BLaER1 (cell line): ENCODE measurements at regions not wholly inside any gene's neighbourhood (a gene's known extent, or its start where the extent isn't known, plus 50 kb on each side); places are given as distances from the start of the nearest gene placed in this dataset.
"Not testable (repeated sequence)": the region's sequence is repeated elsewhere in the genome, so short reads cannot be mapped to it uniquely, and the experiment has no call there.

ENCODE experiments used
- H3K27ac ChIP-seq: shearing (Covaris generic); formaldehyde crosslinking; 2 replicates; pipeline ENCODE4 v1.8.1; 2022
- H3K27me3 ChIP-seq: shearing (Covaris generic); formaldehyde crosslinking; 2 replicates; pipeline ENCODE4 v1.8.1; 2022
- H3K36me3 ChIP-seq: shearing (Covaris generic); formaldehyde crosslinking; 2 replicates; pipeline ENCODE4 v1.8.1; 2022
- H3K4me1 ChIP-seq: shearing (Covaris generic); formaldehyde crosslinking; 2 replicates; pipeline ENCODE4 v1.8.1; 2022
- H3K4me2 ChIP-seq: shearing (Covaris generic); formaldehyde crosslinking; 2 replicates; pipeline ENCODE4 v1.8.1; 2022
- H3K4me3 ChIP-seq: shearing (Covaris generic); formaldehyde crosslinking; 2 replicates; pipeline ENCODE4 v1.8.1; 2022
- H3K9ac ChIP-seq: shearing (Covaris generic); formaldehyde crosslinking; 2 replicates; pipeline ENCODE4 v1.8.1; 2022
- H3K9me3 ChIP-seq: shearing (Covaris generic); formaldehyde crosslinking; 2 replicates; pipeline ENCODE4 v1.8.1; 2022
- H4K20me1 ChIP-seq: shearing (Covaris generic); formaldehyde crosslinking; 2 replicates; pipeline ENCODE4 v1.8.1; 2022
- Cebpa-rat ChIP-seq: shearing (Covaris generic); IDR thresholded peaks from 2 replicates; pipeline ENCODE4 v1.8.1; 2022

GRCh38 chr12:68387338-68387737 is 55.2 kb upstream of the MDM1 start:
- no peak overlapping the region for H3K4me3 ChIP-seq
- H3K36me3 ChIP-seq, result 0 out of 2 replicates have a peak, but pooled peaks cover 4% of the 10 kb centered on the region
- no peaks in the 10 kb centered on the region for H3K27me3 ChIP-seq
- H3K27ac ChIP-seq, result no peak overlapping the region
- H3K4me2 ChIP-seq, result no peak overlapping the region
- H3K4me1 ChIP-seq, result peaks cover 27% of the 10 kb centered on the region
- H3K9me3 ChIP-seq, result peaks cover 19% of the 10 kb centered on the region
- no peak for TF ChIP-seq Cebpa-rat
- no peak overlapping the region for H3K9ac ChIP-seq
- H4K20me1 ChIP-seq, result no peaks in the 10 kb centered on the region

- Histone ChIP-seq H3K36me3 (0 out of 2 replicates have a peak, but pooled peaks cover 4% of the 10 kb centered on the region), H3K4me2 (no peak overlapping the region), H3K27ac (no peak overlapping the region), H3K9me3 (peaks cover 14% of the 10 kb centered on the region), H3K4me1 (peaks cover 18% of the 10 kb centered on the region), H3K4me3 (no peak overlapping the region), H3K27me3 (no peaks in the 10 kb centered on the region), H4K20me1 (no peaks in the 10 kb centered on the region), H3K9ac (no peak overlapping the region)
- TF ChIP-seq Cebpa-rat, result no peak
These were observed 57.1 kb upstream of the MDM1 start for GRCh38 chr12:68389305-68389704.

DNA sequence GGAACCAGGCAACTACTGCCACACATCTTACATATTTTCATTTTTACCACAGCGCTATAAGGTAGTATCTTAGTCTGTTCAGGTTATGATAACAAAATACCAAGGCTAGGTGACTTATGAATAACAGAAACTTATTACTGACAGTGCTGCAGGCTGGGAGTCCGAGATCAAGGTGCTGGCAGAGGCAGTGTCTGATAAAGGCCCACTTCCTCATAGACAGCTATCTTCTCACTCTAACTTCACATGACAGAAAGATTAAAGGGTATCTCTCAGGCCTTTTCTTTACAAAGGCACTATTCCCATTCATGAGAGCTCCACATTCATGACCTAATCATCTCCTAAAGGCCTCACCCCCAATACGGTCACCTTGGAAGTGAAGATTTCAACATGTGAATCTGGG is 59.8 kb upstream of the MDM1 start:
- no peaks in the 10 kb centered on the region for H4K20me1 ChIP-seq
- peaks cover 15% of the 10 kb centered on the region for H3K4me1 ChIP-seq
- H3K9me3 ChIP-seq, result peaks cover 14% of the 10 kb centered on the region
- TF ChIP-seq Cebpa-rat, result no peak
- no peak overlapping the region for H3K9ac ChIP-seq
- no peaks in the 10 kb centered on the region for H3K27me3 ChIP-seq
- H3K4me2 ChIP-seq, result no peak overlapping the region
- H3K27ac ChIP-seq, result no peak overlapping the region
- no peak overlapping the region for H3K4me3 ChIP-seq
- 0 out of 2 replicates have a peak, but pooled peaks cover 4% of the 10 kb centered on the region for H3K36me3 ChIP-seq

DNA sequence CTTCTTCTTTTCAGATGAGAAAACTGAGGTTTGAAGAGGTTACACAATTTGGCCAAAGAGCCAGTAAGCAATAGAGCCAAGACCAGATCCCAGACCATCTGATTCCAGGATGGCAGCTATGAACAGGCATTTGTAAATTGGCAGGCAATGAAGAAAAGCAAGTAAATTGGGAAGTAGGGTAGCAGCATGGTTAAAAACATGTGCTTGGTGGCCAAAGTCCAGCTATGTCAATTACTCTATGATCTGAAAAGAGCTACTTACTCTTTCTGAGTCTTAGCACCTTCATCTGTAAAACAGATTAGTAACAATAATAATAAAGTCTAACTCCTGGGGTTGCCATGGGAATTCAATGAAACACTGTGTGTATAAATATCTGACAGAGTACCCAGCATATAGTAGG is 60.2 kb upstream of the MDM1 start:
- H3K4me2 ChIP-seq, result no peak overlapping the region
- 0 out of 2 replicates have a peak, but pooled peaks cover 4% of the 10 kb centered on the region for H3K36me3 ChIP-seq

DNA sequence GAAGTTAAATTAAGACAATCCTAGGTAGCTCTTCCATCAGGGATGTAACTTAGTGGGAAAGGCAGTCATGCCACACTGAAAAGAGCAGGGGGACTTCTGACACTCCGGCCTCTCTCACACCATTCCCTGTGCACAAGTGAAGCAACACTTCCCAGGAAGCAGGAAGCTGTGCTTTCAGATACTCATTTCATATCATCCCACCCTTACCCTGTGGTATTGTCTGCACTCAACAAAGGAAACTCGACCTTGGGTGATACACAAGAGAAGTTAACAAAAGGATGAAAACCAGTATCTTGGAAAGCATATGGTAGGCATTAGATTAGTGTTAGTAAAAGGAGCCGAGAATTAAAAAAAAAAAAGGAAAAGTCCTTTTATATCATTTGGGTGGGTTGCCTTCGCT is 61.3 kb upstream of the MDM1 start:
- Histone ChIP-seq H4K20me1 (no peaks in the 10 kb centered on the region), H3K4me2 (no peak overlapping the region), H3K27me3 (no peaks in the 10 kb centered on the region), H3K36me3 (0 out of 2 replicates have a peak, but pooled peaks cover 4% of the 10 kb centered on the region), H3K4me1 (peaks cover 15% of the 10 kb centered on the region), H3K9me3 (peaks cover 14% of the 10 kb centered on the region), H3K4me3 (no peak overlapping the region), H3K27ac (no peak overlapping the region), H3K9ac (no peak overlapping the region)
- no peak for TF ChIP-seq Cebpa-rat

More for the DNA sequence above, 60.2 kb upstream of the MDM1 start:
- Histone ChIP-seq H3K9me3 (peaks cover 14% of the 10 kb centered on the region), H4K20me1 (no peaks in the 10 kb centered on the region), H3K4me3 (no peak overlapping the region), H3K4me1 (peaks cover 15% of the 10 kb centered on the region), H3K27me3 (no peaks in the 10 kb centered on the region), H3K9ac (no peak overlapping the region), H3K27ac (no peak overlapping the region)
- TF ChIP-seq Cebpa-rat, result no peak

DNA sequence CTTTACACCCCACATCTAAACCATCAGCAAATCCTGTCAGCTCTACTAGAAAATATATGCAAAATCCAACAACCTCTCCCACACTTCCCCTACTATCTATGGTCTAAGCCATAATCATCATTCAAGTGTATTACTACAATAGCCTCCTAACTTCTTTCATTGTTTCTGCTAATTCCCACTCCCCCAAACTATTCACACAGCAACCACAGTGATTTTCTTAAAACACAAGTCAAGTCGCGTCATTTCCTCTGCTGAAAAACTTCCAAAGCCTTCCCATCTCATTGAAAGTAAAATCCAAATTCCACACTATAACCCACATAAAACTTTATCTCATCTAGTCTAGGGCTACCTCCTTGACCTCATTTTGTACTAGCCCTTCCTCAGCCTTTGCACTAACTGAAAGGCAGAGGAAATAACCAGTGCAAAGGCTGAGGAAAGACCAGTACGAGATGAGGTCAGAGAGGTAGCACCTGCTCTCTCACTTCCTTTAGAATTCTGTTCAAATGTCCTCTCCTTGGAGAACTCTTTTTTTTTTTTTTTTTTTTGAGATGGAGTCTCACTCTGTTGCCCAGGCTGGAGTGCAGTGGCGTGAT is 65.5 kb upstream of the MDM1 start:
- no peaks in the 10 kb centered on the region for H3K36me3 ChIP-seq
- H3K9ac ChIP-seq, result no peak overlapping the region
- H3K4me3 ChIP-seq, result no peak overlapping the region
- no peak overlapping the region for H3K4me2 ChIP-seq
- H3K27ac ChIP-seq, result no peak overlapping the region
- H3K4me1 ChIP-seq, result no peaks in the 10 kb centered on the region
- TF ChIP-seq Cebpa-rat, result no peak
- H3K9me3 ChIP-seq, result no peaks in the 10 kb centered on the region
- H4K20me1 ChIP-seq, result no peaks in the 10 kb centered on the region
- H3K27me3 ChIP-seq, result no peaks in the 10 kb centered on the region

DNA sequence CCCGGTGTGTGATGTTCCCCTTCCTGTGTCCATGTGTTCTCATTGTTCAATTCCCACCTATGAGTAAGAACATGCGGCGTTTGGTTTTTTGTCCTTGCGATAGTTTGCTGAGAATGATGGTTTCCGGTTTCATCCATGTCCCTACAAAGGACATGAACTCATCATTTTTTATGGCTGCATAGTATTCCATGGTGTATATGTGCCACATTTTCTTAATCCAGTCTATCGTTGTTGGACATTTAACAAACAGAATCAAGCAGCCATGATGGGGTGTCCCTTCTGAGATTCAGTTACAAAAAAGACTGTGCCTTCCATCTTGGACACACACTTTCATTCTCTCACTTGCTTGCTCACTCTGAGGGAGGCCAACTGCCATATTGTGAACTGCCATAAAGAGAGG is 66.5 kb upstream of the MDM1 start:
- not testable (repeated sequence) for H3K27me3 ChIP-seq, H3K4me3 ChIP-seq, H3K4me2 ChIP-seq

DNA sequence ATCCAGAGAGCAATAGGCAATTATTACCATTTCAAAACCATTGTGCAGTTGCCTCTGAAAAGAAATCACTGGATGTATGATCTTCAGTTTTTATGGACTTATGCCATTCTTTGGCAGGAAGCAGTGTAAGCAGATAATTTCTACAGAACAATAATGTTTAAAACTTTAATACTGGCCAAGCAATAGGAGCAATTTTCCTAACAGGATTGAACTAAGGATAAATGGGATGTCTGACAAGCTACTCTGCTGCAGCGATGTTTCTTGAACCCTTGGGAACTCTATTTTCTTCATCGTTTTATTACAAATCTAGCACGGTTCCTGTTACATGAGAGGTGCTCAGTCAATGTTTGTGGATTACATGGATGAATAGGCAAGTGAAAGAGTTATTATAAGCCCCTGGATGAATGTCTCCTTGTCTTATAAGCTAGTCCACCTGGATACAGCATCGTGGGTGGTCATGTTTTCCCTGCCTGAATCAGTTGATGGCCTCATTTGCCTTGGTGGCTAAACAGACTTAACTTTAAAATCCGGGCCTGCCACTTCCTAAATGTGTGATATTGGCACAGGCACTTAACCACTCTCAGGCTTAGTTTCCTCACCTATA is 68.2 kb upstream of the MDM1 start:
- no peak for TF ChIP-seq Cebpa-rat
- Histone ChIP-seq H3K4me2 (no peak overlapping the region), H3K9me3 (no peaks in the 10 kb centered on the region), H3K27me3 (no peaks in the 10 kb centered on the region), H3K4me3 (no peak overlapping the region), H3K9ac (no peak overlapping the region), H4K20me1 (no peaks in the 10 kb centered on the region), H3K4me1 (peaks cover 6% of the 10 kb centered on the region), H3K27ac (no peak overlapping the region), H3K36me3 (no peaks in the 10 kb centered on the region)

More for the DNA sequence above, 66.5 kb upstream of the MDM1 start:
- not testable (repeated sequence) for H3K9me3 ChIP-seq, H3K36me3 ChIP-seq, H3K27ac ChIP-seq, H4K20me1 ChIP-seq, H3K9ac ChIP-seq, H3K4me1 ChIP-seq

- Histone ChIP-seq H3K36me3 (no peaks in the 10 kb centered on the region), H3K4me2 (no peak overlapping the region), H3K4me3 (no peak overlapping the region), H4K20me1 (no peaks in the 10 kb centered on the region), H3K27ac (no peak overlapping the region), H3K9me3 (no peaks in the 10 kb centered on the region), H3K4me1 (peaks cover 16% of the 10 kb centered on the region), H3K9ac (no peak overlapping the region), H3K27me3 (no peaks in the 10 kb centered on the region)
- no peak for TF ChIP-seq Cebpa-rat
These were observed 70.3 kb upstream of the MDM1 start for GRCh38 chr12:68402422-68402821.

- no peaks in the 10 kb centered on the region for H3K36me3 ChIP-seq
- no peaks in the 10 kb centered on the region for H3K27me3 ChIP-seq
- H3K9me3 ChIP-seq, result no peaks in the 10 kb centered on the region
- H3K27ac ChIP-seq, result no peak overlapping the region
- H3K4me2 ChIP-seq, result no peak overlapping the region
- H4K20me1 ChIP-seq, result no peaks in the 10 kb centered on the region
- no peak overlapping the region for H3K9ac ChIP-seq
- no peak for TF ChIP-seq Cebpa-rat
- no peak overlapping the region for H3K4me3 ChIP-seq
- H3K4me1 ChIP-seq, result peaks cover 16% of the 10 kb centered on the region
These were observed 71.1 kb upstream of the MDM1 start for GRCh38 chr12:68403296-68403695.

DNA sequence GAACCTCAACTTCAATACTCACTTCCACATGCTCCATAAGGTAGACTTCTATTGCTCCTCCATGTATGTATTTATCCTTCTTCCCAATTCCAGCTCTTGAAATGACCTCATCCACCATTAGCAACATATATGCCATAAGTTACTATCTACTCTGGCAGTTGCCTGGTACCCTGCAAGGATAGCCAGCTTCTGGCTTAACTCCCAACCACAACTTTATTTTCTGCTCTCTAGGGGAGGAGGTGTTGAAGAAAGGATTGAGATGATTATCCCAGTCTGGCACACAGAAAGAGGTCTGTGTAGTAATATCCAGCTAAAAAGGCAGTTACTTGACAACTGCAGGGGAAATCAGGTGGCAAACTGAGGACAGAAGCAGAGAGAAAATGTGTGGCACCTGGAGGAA is 71.5 kb upstream of the MDM1 start:
- no peak overlapping the region for H3K4me2 ChIP-seq
- H3K27ac ChIP-seq, result no peak overlapping the region
- no peaks in the 10 kb centered on the region for H4K20me1 ChIP-seq
- no peak overlapping the region for H3K4me3 ChIP-seq
- no peak overlapping the region for H3K9ac ChIP-seq
- no peak for TF ChIP-seq Cebpa-rat
- H3K9me3 ChIP-seq, result no peaks in the 10 kb centered on the region
- H3K4me1 ChIP-seq, result peaks cover 16% of the 10 kb centered on the region
- H3K36me3 ChIP-seq, result no peaks in the 10 kb centered on the region
- no peaks in the 10 kb centered on the region for H3K27me3 ChIP-seq
